Gastrocnemius medialis (tissue), 4 donors: ENCODE measurements at regions not wholly inside any gene's neighbourhood (a gene's known extent, or its start where the extent isn't known, plus 50 kb on each side); places are given as distances from the start of the nearest gene placed in this dataset.

Experiments
- CTCF ChIP-seq, 5 experiments: fragments of 450-650 bp in 3 of 5; fragments of 200-600 bp in 2 of 5; sonication (generic) in 2 of 5; IDR thresholded peaks in 4 of 5; conservative IDR thresholded peaks in 1 of 5; 1 replicate in 4 of 5; 2 replicates in 1 of 5; pipeline ENCODE4 v1.5.1; 2016 to 2019; ENCODE audit warnings: antibody characterized with exemption in 5 of 5, mild to moderate bottlenecking in 3 of 5, moderate library complexity in 3 of 5
- POLR2A ChIP-seq, 2 donors: fragments of 450-650 bp; IDR thresholded peaks; one replicate each; pipeline ENCODE4 v1.6.1; 2017; ENCODE audit warnings: antibody characterized with exemption in 2 of 2, mild to moderate bottlenecking in 2 of 2, moderate library complexity in 2 of 2

- no peak for TF ChIP-seq CTCF (IDR thresholded peaks at IDR 0.05 in 4 of 5, conservative IDR thresholded peaks at IDR 0.05 in 1 of 5)
- no peak for TF ChIP-seq POLR2A (IDR thresholded peaks at IDR 0.05)
These were observed 296.6 kb downstream of the HGF start for GRCh38 chr7:81473236-81473635.
